Coronary artery (tissue), 2 donors: ENCODE measurements at regions not wholly inside any gene's neighbourhood (a gene's known extent, or its start where the extent isn't known, plus 50 kb on each side); places are given as distances from the start of the nearest gene placed in this dataset.

ENCODE experiments used
- DNase-seq: peaks from one replicate; pipeline ENCODE4 v3.0.0-alpha.2; 2017; ENCODE audit warnings: low spot score
- H3K27ac ChIP-seq, 2 donors: fragments of 200-600 bp; sonication (generic); one replicate each; pipeline ENCODE4 v1.5.1; 2016 to 2019
- H3K4me3 ChIP-seq: fragments of 200-600 bp; sonication (generic); 2 replicates; pipeline ENCODE4 v1.5.1; 2016; ENCODE audit warnings: mild to moderate bottlenecking, moderate library complexity
- CTCF ChIP-seq: fragments of 200-600 bp; sonication (generic); IDR thresholded peaks from one replicate; pipeline ENCODE4 v1.5.1; 2019; ENCODE audit warnings: antibody characterized with exemption

- no peak for TF ChIP-seq CTCF
- Histone ChIP-seq H3K4me3 (no peak overlapping the region), H3K27ac (no peak overlapping the region)
- no peak for DNase-seq
These were observed 131.5 kb upstream of the TNRC6C start for GRCh38 chr17:77827039-77827438.

GRCh38 chr17:77827511-77827910 lies 131.0 kb upstream of the TNRC6C start:
- no peak overlapping the region for H3K27ac ChIP-seq
- no peak overlapping the region for H3K4me3 ChIP-seq
- no peak for DNase-seq
- TF ChIP-seq CTCF, result no peak

- DNase-seq, result no peak
- no peak for TF ChIP-seq CTCF
- Histone ChIP-seq H3K27ac (peak overlapping the region in 1 of 2 donors; percentile 96), H3K4me3 (no peak overlapping the region)
These were observed 129.6 kb upstream of the TNRC6C start for GRCh38 chr17:77828749-77829539.

- peak; percentile 86 for DNase-seq
- Histone ChIP-seq H3K27ac (peak overlapping the region; percentile 83 to 96), H3K4me3 (peak overlapping the region; percentile 39)
- TF ChIP-seq CTCF, result no peak
These were observed 128.4 kb upstream of the TNRC6C start for GRCh38 chr17:77829843-77830799.

- H3K4me3 ChIP-seq, result peak overlapping the region; percentile 39
- DNase-seq, result no peak
- no peak for TF ChIP-seq CTCF
- peak overlapping the region; percentile 83 to 96 for H3K27ac ChIP-seq
These were observed 127.6 kb upstream of the TNRC6C start for GRCh38 chr17:77830816-77831473.

- no peak for DNase-seq
- Histone ChIP-seq H3K27ac (peak overlapping the region; percentile 83 to 96), H3K4me3 (peak overlapping the region; percentile 39)
- TF ChIP-seq CTCF, result no peak
These were observed 126.9 kb upstream of the TNRC6C start for GRCh38 chr17:77831474-77832179.
